Upper lobe of right lung (tissue), 1 donor: ENCODE measurements at regions not wholly inside any gene's neighbourhood (a gene's known extent, or its start where the extent isn't known, plus 50 kb on each side); places are given as distances from the start of the nearest gene placed in this dataset.

ENCODE experiments used
- ATAC-seq: fragments of 200-7000 bp; cut with Tn5 transposase; one replicate; pipeline ENCODE4 v1.9.1; 2020; ENCODE audit warnings: mild to moderate bottlenecking, moderate library complexity
- DNase-seq: peaks from one replicate; pipeline ENCODE4 v3.0.0-alpha.2; 2020
- H3K27ac ChIP-seq: fragments of 200-600 bp; one replicate; pipeline ENCODE4 v1.8.0; 2022
- H3K27me3 ChIP-seq: fragments of 200-600 bp; one replicate; pipeline ENCODE4 v1.8.0; 2022; ENCODE audit warnings: mild to moderate bottlenecking
- H3K36me3 ChIP-seq: fragments of 200-600 bp; one replicate; pipeline ENCODE4 v1.8.0; 2022
- H3K4me1 ChIP-seq: fragments of 200-600 bp; one replicate; pipeline ENCODE4 v1.8.0; 2022
- H3K4me3 ChIP-seq: fragments of 200-600 bp; one replicate; pipeline ENCODE4 v1.8.0; 2022; ENCODE audit warnings: mild to moderate bottlenecking
- H3K9me3 ChIP-seq: fragments of 200-600 bp; one replicate; pipeline ENCODE4 v1.8.0; 2022
- CTCF ChIP-seq: fragments of 200-600 bp; IDR thresholded peaks from one replicate; pipeline ENCODE4 v1.8.0; 2022; ENCODE audit warnings: antibody characterized with exemption
- intact Hi-C: fragments of 100-400 bp; cut with DNase I; formaldehyde crosslinking; loops from one replicate; pipeline ENCODE4 v1.11.0; 2022
- donor health status: DM: no; HTN: yes; CAD: no; lungs with severe emphysema.

- intact Hi-C loops = no loop called here
- Histone ChIP-seq H3K27ac (no peak overlapping the region), H3K4me1 (no peaks in the 10 kb centered on the region), H3K27me3 (peaks cover 17% of the 10 kb centered on the region), H3K4me3 (no peak overlapping the region), H3K9me3 (peaks cover 18% of the 10 kb centered on the region), H3K36me3 (no peaks in the 10 kb centered on the region)
- ATAC-seq (no peak), DNase-seq (no peak)
- TF ChIP-seq CTCF = no peak
Measured at GRCh38 chr1:29380532-29380931, 144.2 kb downstream of the PTPRU start.

- Histone ChIP-seq H3K9me3 (peaks cover 18% of the 10 kb centered on the region), H3K27me3 (peaks cover 9% of the 10 kb centered on the region), H3K27ac (no peak overlapping the region), H3K4me3 (no peak overlapping the region), H3K4me1 (no peaks in the 10 kb centered on the region), H3K36me3 (no peaks in the 10 kb centered on the region)
- peak; percentile 49 for TF ChIP-seq CTCF
- ATAC-seq (no peak), DNase-seq (no peak)
- intact Hi-C loops = no loop called here
Measured at GRCh38 chr1:29379443-29380073, 143.2 kb downstream of the PTPRU start.
